GM23338 (cell line): ENCODE measurements at regions not wholly inside any gene's neighbourhood (a gene's known extent, or its start where the extent isn't known, plus 50 kb on each side); places are given as distances from the start of the nearest gene placed in this dataset.

Source experiments
- ATAC-seq: fragments of 200-7000 bp; cut with Tn5 transposase; 3 replicates; pipeline ENCODE4 v1.9.1; 2020
- DNase-seq: peaks from one replicate; pipeline ENCODE4 v3.0.0-alpha.2; 2015; ENCODE audit warnings: low spot score
- H2AFZ ChIP-seq: fragments of 200-600 bp; sonication (generic); 2 replicates; pipeline ENCODE4 v1.8.0; 2016; ENCODE audit warnings: antibody characterized with exemption, mild to moderate bottlenecking, moderate library complexity
- H3F3A ChIP-seq: fragments of 200-600 bp; sonication (generic); replicated peaks from 2 replicates; pipeline ENCODE4 v1.8.0; 2017; ENCODE audit warnings: antibody characterized with exemption, mixed run types, low read depth
- H3K27ac ChIP-seq: fragments of 200-600 bp; sonication (generic); 2 replicates; pipeline ENCODE4 v1.6.1; 2016; ENCODE audit warnings: low read depth
- H3K27me3 ChIP-seq: fragments of 200-600 bp; sonication (generic); 2 replicates; pipeline ENCODE4 v1.8.0; 2016; ENCODE audit warnings: mild to moderate bottlenecking, mixed run types, moderate library complexity; ENCODE audit not compliant: insufficient read depth
- H3K36me3 ChIP-seq: fragments of 200-600 bp; sonication (generic); 2 replicates; pipeline ENCODE4 v1.8.0; 2016; ENCODE audit warnings: mild to moderate bottlenecking; ENCODE audit not compliant: insufficient read depth
- H3K4me1 ChIP-seq: fragments of 200-600 bp; sonication (generic); 2 replicates; pipeline ENCODE4 v1.8.0; 2016; ENCODE audit warnings: mild to moderate bottlenecking, moderate library complexity; ENCODE audit not compliant: insufficient read depth
- H3K4me2 ChIP-seq: fragments of 200-600 bp; sonication (generic); 2 replicates; pipeline ENCODE4 v1.7.1; 2017; ENCODE audit warnings: mixed run types
- H3K4me3 ChIP-seq: fragments of 200-600 bp; sonication (generic); 2 replicates; pipeline ENCODE4 v1.6.1; 2016; ENCODE audit warnings: mixed run types
- H3K79me2 ChIP-seq: fragments of 200-600 bp; sonication (generic); replicated peaks from 2 replicates; pipeline ENCODE4 v1.8.0; 2017; ENCODE audit warnings: mild to moderate bottlenecking; ENCODE audit not compliant: insufficient read depth
- H3K9me2 ChIP-seq: fragments of 200-600 bp; sonication (generic); 2 replicates; pipeline ENCODE4 v1.8.0; 2017; ENCODE audit not compliant: insufficient read depth
- H4K20me1 ChIP-seq: fragments of 200-600 bp; sonication (generic); replicated peaks from 2 replicates; pipeline ENCODE4 v1.8.0; 2017; ENCODE audit warnings: mild to moderate bottlenecking; ENCODE audit not compliant: insufficient read depth
- H3K27ac Mint-ChIP-seq: 2 replicates; pipeline ENCODE4 v1.8.0; 2020; ENCODE audit warnings: inconsistent platforms, mild to moderate bottlenecking, moderate library complexity, mixed read lengths
- H3K27me3 Mint-ChIP-seq: 3 replicates; pipeline ENCODE4 v1.8.0; 2022; ENCODE audit warnings: low read depth, mild to moderate bottlenecking, moderate library complexity, mixed read lengths, inconsistent platforms; ENCODE audit not compliant: insufficient read depth, poor library complexity
- H3K36me3 Mint-ChIP-seq: 3 replicates; pipeline ENCODE4 v1.8.0; 2021; ENCODE audit warnings: low read depth, mild to moderate bottlenecking, inconsistent platforms, moderate library complexity, mixed read lengths
- H3K4me1 Mint-ChIP-seq: 3 replicates; pipeline ENCODE4 v1.8.0; 2020; ENCODE audit warnings: mild to moderate bottlenecking, inconsistent platforms, mixed read lengths
- H3K4me3 Mint-ChIP-seq: 3 replicates; pipeline ENCODE4 v1.8.0; 2021; ENCODE audit warnings: moderate library complexity, mild to moderate bottlenecking, inconsistent platforms, mixed read lengths
- H3K9me3 Mint-ChIP-seq: 3 replicates; pipeline ENCODE4 v1.8.0; 2020; ENCODE audit warnings: moderate library complexity, mild to moderate bottlenecking, inconsistent platforms, mixed read lengths
- CREB1 ChIP-seq: fragments of 250-450 bp; sonication (Bioruptor Pico); IDR thresholded peaks from 2 replicates; pipeline ENCODE4 v1.5.0; 2020; ENCODE audit warnings: low read depth, mild to moderate bottlenecking, moderate library complexity
- EZH2 ChIP-seq: fragments of 200-600 bp; sonication (generic); IDR thresholded peaks from one replicate; pipeline ENCODE4 v1.8.0; 2017; ENCODE audit warnings: antibody characterized with exemption, mild to moderate bottlenecking, low read depth; ENCODE audit not compliant: unreplicated experiment
- EZH2phosphoT487 ChIP-seq: fragments of 200-600 bp; sonication (generic); IDR thresholded peaks from one replicate; pipeline ENCODE4 v1.8.1; 2018; ENCODE audit warnings: antibody characterized with exemption; ENCODE audit not compliant: unreplicated experiment
- JUNB ChIP-seq: IDR thresholded peaks from one replicate; pipeline ENCODE4 v1.6.1; 2016; ENCODE audit warnings: antibody characterized with exemption; ENCODE audit not compliant: unreplicated experiment
- NANOG ChIP-seq: IDR thresholded peaks from 2 replicates; pipeline ENCODE4 v1.6.1; 2016; ENCODE audit warnings: antibody characterized with exemption, borderline replicate concordance
- POLR2AphosphoS5 ChIP-seq: IDR thresholded peaks from 2 replicates; pipeline ENCODE4 v1.6.1; 2016; ENCODE audit warnings: antibody characterized with exemption, low read depth
- STAT1 ChIP-seq: IDR thresholded peaks from one replicate; pipeline ENCODE4 v1.6.1; 2016; ENCODE audit warnings: antibody characterized with exemption; ENCODE audit not compliant: unreplicated experiment
- ZNF114 ChIP-seq: fragments of 250-450 bp; sonication (Bioruptor Pico); IDR thresholded peaks from 2 replicates; pipeline ENCODE4 v1.5.0; 2020; ENCODE audit warnings: mild to moderate bottlenecking, moderate library complexity
- ZNF331 ChIP-seq: fragments of 250-450 bp; sonication (Bioruptor Pico); IDR thresholded peaks from 2 replicates; pipeline ENCODE4 v1.5.0; 2020; ENCODE audit warnings: low read depth, mild to moderate bottlenecking, moderate library complexity
- TF ChIP-seq, protein P1 (sequence below), 2 experiments: fragments of 200-600 bp in 1 of 2; sonication (generic) in 1 of 2; conservative IDR thresholded peaks; 2 replicates each; pipeline versions ENCODE4 v1.5.1 to v1.6.1; 2016 to 2017; ENCODE audit warnings: antibody characterized with exemption in 2 of 2, low read depth in 2 of 2, mild to moderate bottlenecking in 2 of 2, moderate library complexity in 1 of 2
- TF ChIP-seq, protein P2 (sequence below): fragments of 250-450 bp; sonication (Bioruptor Pico); IDR thresholded peaks from 2 replicates; pipeline ENCODE4 v1.5.0; 2020; ENCODE audit warnings: mild to moderate bottlenecking, moderate library complexity
- TF ChIP-seq, protein P3 (sequence below): IDR thresholded peaks from 2 replicates; pipeline ENCODE4 v1.6.1; 2016; ENCODE audit warnings: antibody characterized with exemption
- TF ChIP-seq, protein P4 (sequence below): IDR thresholded peaks from one replicate; pipeline ENCODE4 v1.6.1; 2018; ENCODE audit warnings: antibody characterized with exemption; ENCODE audit not compliant: unreplicated experiment

DNA sequence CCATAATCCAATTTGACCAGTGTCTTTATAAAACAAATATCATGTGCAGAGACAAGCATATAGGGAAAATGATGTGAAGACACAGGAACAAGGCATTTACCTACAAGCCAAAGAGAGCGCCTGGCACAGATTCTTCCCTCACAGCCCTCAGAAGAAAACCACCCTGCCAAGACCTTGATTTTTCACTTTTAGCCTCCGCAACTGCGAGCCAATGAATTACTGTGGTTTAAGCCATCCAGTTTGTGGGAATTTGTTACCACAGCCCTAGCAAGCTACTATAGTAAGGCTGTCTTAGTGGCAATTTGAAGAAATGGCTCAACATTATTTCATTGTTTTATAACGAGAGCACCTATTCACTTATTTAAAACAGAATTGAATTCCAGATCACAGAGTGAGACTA, 85.7 kb upstream of the CCDC190 start:
- Mint-ChIP-seq H3K4me3 (no peak overlapping the region), H3K27me3 (no peaks in the 10 kb centered on the region), H3K27ac (no peak overlapping the region), H3K36me3 (no peaks in the 10 kb centered on the region), H3K4me1 (peaks cover 5% of the 10 kb centered on the region), H3K9me3 (no peaks in the 10 kb centered on the region)
- Histone ChIP-seq H3K9me2 (no peaks in the 10 kb centered on the region), H3K4me1 (peaks cover 6% of the 10 kb centered on the region; the same call in 1 of the 2 replicates), H3K36me3 (no peaks in the 10 kb centered on the region), H2AFZ (no peak overlapping the region), H3K4me3 (no peak overlapping the region), H3K4me2 (no peak overlapping the region), H4K20me1 (no peaks in the 10 kb centered on the region), H3K27me3 (no peaks in the 10 kb centered on the region), H3K79me2 (no peaks in the 10 kb centered on the region), H3F3A (no peaks in the 10 kb centered on the region), H3K27ac (no peak overlapping the region)
- no peak for ATAC-seq
- no peak for DNase-seq
- TF ChIP-seq ZNF331 (CRISPR knock-in tag) (no peak), NANOG (no peak), POLR2AphosphoS5 (no peak), ZNF114 (CRISPR knock-in tag) (no peak), EZH2phosphoT487 (no peak), JUNB (no peak), CREB1 (CRISPR knock-in tag) (no peak), EZH2 (no peak), STAT1 (no peak)
- TF ChIP-seq, protein P1, sequence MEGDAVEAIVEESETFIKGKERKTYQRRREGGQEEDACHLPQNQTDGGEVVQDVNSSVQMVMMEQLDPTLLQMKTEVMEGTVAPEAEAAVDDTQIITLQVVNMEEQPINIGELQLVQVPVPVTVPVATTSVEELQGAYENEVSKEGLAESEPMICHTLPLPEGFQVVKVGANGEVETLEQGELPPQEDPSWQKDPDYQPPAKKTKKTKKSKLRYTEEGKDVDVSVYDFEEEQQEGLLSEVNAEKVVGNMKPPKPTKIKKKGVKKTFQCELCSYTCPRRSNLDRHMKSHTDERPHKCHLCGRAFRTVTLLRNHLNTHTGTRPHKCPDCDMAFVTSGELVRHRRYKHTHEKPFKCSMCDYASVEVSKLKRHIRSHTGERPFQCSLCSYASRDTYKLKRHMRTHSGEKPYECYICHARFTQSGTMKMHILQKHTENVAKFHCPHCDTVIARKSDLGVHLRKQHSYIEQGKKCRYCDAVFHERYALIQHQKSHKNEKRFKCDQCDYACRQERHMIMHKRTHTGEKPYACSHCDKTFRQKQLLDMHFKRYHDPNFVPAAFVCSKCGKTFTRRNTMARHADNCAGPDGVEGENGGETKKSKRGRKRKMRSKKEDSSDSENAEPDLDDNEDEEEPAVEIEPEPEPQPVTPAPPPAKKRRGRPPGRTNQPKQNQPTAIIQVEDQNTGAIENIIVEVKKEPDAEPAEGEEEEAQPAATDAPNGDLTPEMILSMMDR (conservative IDR thresholded peaks at IDR 0.05; ENCODE audit: low read depth in 2 of 2): no peak
- TF ChIP-seq, protein P2, sequence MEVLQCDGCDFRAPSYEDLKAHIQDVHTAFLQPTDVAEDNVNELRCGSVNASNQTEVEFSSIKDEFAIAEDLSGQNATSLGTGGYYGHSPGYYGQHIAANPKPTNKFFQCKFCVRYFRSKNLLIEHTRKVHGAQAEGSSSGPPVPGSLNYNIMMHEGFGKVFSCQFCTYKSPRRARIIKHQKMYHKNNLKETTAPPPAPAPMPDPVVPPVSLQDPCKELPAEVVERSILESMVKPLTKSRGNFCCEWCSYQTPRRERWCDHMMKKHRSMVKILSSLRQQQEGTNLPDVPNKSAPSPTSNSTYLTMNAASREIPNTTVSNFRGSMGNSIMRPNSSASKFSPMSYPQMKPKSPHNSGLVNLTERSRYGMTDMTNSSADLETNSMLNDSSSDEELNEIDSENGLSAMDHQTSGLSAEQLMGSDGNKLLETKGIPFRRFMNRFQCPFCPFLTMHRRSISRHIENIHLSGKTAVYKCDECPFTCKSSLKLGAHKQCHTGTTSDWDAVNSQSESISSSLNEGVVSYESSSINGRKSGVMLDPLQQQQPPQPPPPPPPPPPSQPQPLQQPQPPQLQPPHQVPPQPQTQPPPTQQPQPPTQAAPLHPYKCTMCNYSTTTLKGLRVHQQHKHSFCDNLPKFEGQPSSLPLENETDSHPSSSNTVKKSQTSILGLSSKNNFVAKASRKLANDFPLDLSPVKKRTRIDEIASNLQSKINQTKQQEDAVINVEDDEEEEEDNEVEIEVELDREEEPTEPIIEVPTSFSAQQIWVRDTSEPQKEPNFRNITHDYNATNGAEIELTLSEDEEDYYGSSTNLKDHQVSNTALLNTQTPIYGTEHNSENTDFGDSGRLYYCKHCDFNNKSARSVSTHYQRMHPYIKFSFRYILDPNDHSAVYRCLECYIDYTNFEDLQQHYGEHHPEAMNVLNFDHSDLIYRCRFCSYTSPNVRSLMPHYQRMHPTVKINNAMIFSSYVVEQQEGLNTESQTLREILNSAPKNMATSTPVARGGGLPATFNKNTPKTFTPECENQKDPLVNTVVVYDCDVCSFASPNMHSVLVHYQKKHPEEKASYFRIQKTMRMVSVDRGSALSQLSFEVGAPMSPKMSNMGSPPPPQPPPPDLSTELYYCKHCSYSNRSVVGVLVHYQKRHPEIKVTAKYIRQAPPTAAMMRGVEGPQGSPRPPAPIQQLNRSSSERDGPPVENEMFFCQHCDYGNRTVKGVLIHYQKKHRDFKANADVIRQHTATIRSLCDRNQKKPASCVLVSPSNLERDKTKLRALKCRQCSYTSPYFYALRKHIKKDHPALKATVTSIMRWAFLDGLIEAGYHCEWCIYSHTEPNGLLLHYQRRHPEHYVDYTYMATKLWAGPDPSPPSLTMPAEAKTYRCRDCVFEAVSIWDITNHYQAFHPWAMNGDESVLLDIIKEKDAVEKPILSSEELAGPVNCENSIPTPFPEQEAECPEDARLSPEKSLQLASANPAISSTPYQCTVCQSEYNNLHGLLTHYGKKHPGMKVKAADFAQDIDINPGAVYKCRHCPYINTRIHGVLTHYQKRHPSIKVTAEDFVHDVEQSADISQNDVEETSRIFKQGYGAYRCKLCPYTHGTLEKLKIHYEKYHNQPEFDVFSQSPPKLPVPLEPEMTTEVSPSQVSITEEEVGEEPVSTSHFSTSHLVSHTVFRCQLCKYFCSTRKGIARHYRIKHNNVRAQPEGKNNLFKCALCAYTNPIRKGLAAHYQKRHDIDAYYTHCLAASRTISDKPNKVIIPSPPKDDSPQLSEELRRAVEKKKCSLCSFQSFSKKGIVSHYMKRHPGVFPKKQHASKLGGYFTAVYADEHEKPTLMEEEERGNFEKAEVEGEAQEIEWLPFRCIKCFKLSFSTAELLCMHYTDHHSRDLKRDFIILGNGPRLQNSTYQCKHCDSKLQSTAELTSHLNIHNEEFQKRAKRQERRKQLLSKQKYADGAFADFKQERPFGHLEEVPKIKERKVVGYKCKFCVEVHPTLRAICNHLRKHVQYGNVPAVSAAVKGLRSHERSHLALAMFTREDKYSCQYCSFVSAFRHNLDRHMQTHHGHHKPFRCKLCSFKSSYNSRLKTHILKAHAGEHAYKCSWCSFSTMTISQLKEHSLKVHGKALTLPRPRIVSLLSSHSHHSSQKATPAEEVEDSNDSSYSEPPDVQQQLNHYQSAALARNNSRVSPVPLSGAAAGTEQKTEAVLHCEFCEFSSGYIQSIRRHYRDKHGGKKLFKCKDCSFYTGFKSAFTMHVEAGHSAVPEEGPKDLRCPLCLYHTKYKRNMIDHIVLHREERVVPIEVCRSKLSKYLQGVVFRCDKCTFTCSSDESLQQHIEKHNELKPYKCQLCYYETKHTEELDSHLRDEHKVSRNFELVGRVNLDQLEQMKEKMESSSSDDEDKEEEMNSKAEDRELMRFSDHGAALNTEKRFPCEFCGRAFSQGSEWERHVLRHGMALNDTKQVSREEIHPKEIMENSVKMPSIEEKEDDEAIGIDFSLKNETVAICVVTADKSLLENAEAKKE: no peak
- TF ChIP-seq, protein P3, sequence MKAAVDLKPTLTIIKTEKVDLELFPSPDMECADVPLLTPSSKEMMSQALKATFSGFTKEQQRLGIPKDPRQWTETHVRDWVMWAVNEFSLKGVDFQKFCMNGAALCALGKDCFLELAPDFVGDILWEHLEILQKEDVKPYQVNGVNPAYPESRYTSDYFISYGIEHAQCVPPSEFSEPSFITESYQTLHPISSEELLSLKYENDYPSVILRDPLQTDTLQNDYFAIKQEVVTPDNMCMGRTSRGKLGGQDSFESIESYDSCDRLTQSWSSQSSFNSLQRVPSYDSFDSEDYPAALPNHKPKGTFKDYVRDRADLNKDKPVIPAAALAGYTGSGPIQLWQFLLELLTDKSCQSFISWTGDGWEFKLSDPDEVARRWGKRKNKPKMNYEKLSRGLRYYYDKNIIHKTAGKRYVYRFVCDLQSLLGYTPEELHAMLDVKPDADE: no peak
- TF ChIP-seq, protein P4, sequence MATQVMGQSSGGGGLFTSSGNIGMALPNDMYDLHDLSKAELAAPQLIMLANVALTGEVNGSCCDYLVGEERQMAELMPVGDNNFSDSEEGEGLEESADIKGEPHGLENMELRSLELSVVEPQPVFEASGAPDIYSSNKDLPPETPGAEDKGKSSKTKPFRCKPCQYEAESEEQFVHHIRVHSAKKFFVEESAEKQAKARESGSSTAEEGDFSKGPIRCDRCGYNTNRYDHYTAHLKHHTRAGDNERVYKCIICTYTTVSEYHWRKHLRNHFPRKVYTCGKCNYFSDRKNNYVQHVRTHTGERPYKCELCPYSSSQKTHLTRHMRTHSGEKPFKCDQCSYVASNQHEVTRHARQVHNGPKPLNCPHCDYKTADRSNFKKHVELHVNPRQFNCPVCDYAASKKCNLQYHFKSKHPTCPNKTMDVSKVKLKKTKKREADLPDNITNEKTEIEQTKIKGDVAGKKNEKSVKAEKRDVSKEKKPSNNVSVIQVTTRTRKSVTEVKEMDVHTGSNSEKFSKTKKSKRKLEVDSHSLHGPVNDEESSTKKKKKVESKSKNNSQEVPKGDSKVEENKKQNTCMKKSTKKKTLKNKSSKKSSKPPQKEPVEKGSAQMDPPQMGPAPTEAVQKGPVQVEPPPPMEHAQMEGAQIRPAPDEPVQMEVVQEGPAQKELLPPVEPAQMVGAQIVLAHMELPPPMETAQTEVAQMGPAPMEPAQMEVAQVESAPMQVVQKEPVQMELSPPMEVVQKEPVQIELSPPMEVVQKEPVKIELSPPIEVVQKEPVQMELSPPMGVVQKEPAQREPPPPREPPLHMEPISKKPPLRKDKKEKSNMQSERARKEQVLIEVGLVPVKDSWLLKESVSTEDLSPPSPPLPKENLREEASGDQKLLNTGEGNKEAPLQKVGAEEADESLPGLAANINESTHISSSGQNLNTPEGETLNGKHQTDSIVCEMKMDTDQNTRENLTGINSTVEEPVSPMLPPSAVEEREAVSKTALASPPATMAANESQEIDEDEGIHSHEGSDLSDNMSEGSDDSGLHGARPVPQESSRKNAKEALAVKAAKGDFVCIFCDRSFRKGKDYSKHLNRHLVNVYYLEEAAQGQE: no peak
